HCT116 (cell line): ENCODE measurements at regions not wholly inside any gene's neighbourhood (a gene's known extent, or its start where the extent isn't known, plus 50 kb on each side); places are given as distances from the start of the nearest gene placed in this dataset.

ENCODE experiments used
- CTCF ChIP-seq, 3 experiments: fragments of 200-600 bp in 1 of 3; sonication (generic) in 1 of 3; IDR thresholded peaks in 2 of 3; conservative IDR thresholded peaks in 1 of 3; 2 replicates each; pipeline ENCODE4 v1.5.1; 2012 to 2017; ENCODE audit warnings: low read depth in 2 of 3, low read length in 2 of 3, antibody characterized with exemption in 1 of 3, borderline replicate concordance in 1 of 3, control low read depth in 1 of 3, mild to moderate bottlenecking in 1 of 3, mixed read lengths in 1 of 3, mixed run types in 1 of 3, moderate library complexity in 1 of 3; ENCODE audit not compliant: insufficient read depth in 1 of 3
- ELF1 ChIP-seq: IDR thresholded peaks from 2 replicates; pipeline ENCODE4 v1.6.1; 2012; ENCODE audit warnings: low read depth, borderline replicate concordance
- EZH2 ChIP-seq: fragments of 200-600 bp; sonication (generic); IDR thresholded peaks from 2 replicates; pipeline ENCODE4 v1.6.1; 2017; ENCODE audit warnings: antibody characterized with exemption, mixed run types
- EZH2phosphoT487 ChIP-seq: fragments of 200-600 bp; IDR thresholded peaks from 2 replicates; pipeline ENCODE4 v1.6.1; 2018; ENCODE audit warnings: antibody characterized with exemption, borderline replicate concordance
- JUND ChIP-seq: IDR thresholded peaks from 2 replicates; pipeline ENCODE4 v1.6.1; 2012
- MAX ChIP-seq: IDR thresholded peaks from 2 replicates; pipeline ENCODE4 v1.6.1; 2012
- POLR2A ChIP-seq: IDR thresholded peaks from 2 replicates; pipeline ENCODE4 v1.7.0; 2011; ENCODE audit warnings: borderline replicate concordance; ENCODE audit not compliant: insufficient read depth, insufficient read length; ENCODE audit errors: extremely low read depth
- SIN3A ChIP-seq: IDR thresholded peaks from 2 replicates; pipeline ENCODE4 v1.6.1; 2012; ENCODE audit warnings: low read depth
- SP1 ChIP-seq: IDR thresholded peaks from 2 replicates; pipeline ENCODE4 v1.6.1; 2012; ENCODE audit warnings: low read depth
- YY1 ChIP-seq: IDR thresholded peaks from 2 replicates; pipeline ENCODE4 v1.6.1; 2011; ENCODE audit warnings: low read length, low read depth, moderate library complexity, mild to moderate bottlenecking; ENCODE audit not compliant: insufficient replicate concordance; ENCODE audit errors: extremely low read depth

- no peak for TF ChIP-seq CTCF (IDR thresholded peaks at IDR 0.05 in 2 of 3, conservative IDR thresholded peaks at IDR 0.05 in 1 of 3; ENCODE audit: borderline replicate concordance in 1 of 3, insufficient read depth in 1 of 3, low read depth in 2 of 3, low read length in 2 of 3)
- no peak for TF ChIP-seq SIN3A
- no peak for TF ChIP-seq YY1
- no peak for TF ChIP-seq JUND
- TF ChIP-seq EZH2phosphoT487 = no peak
- no peak for TF ChIP-seq EZH2
- TF ChIP-seq POLR2A = no peak
- TF ChIP-seq SP1 = no peak
- no peak for TF ChIP-seq MAX
- TF ChIP-seq ELF1 = no peak
Observed at GRCh38 chr3:127088511-127089351, 104.2 kb upstream of the PRR23E start.
